ENCODE measurements at regions not wholly inside any gene's neighbourhood (a gene's known extent, or its start where the extent isn't known, plus 50 kb on each side); places are given as distances from the start of the nearest gene placed in this dataset.

- H4K20me1 ChIP-seq (ENCODE audit: insufficient read depth, low read length) = no peaks in the 10 kb centered on the region
- peaks cover 14% of the 10 kb centered on the region for H3K4me1 ChIP-seq (ENCODE audit: insufficient read depth, low read length)
- TF ChIP-seq EZH2 (IDR thresholded peaks at IDR 0.05; ENCODE audit: insufficient read depth, low read length) = no peak
- TF ChIP-seq CTCF (IDR thresholded peaks at IDR 0.05; ENCODE audit: insufficient read depth, low read depth, low read length) = no peak
- H3K9ac ChIP-seq (ENCODE audit: low read length) = no peak overlapping the region
- H3K36me3 ChIP-seq (ENCODE audit: insufficient read depth, low read length) = no peaks in the 10 kb centered on the region
- no peak overlapping the region for H3K27ac ChIP-seq (ENCODE audit: low read depth, low read length)
- no peak overlapping the region for H3K4me2 ChIP-seq (ENCODE audit: low read length)
- no peak overlapping the region for H2AFZ ChIP-seq (ENCODE audit: low read depth, low read length)
- FAIRE-seq = no peak
- no peak overlapping the region for H3K27ac Mint-ChIP-seq (ENCODE audit: unreplicated experiment)
- peaks cover 3% of the 10 kb centered on the region for H3K27me3 Mint-ChIP-seq (ENCODE audit: low read depth, unreplicated experiment)
- no peak overlapping the region for H3K4me3 Mint-ChIP-seq (ENCODE audit: unreplicated experiment)
- peaks cover 2% of the 10 kb centered on the region for H3K36me3 Mint-ChIP-seq (ENCODE audit: low read depth, unreplicated experiment)
- no peaks in the 10 kb centered on the region for H3K27me3 ChIP-seq (ENCODE audit: insufficient read depth, low read length)
- no peaks in the 10 kb centered on the region for H3K79me2 ChIP-seq (ENCODE audit: insufficient read depth, low read length)
- H3K4me3 ChIP-seq (ENCODE audit: insufficient read depth, low read depth, low read length) = no peak overlapping the region
- H3K9me3 Mint-ChIP-seq (ENCODE audit: unreplicated experiment) = peaks cover 2% of the 10 kb centered on the region
- peaks cover 17% of the 10 kb centered on the region for H3K4me1 Mint-ChIP-seq (ENCODE audit: low read depth, unreplicated experiment)
- H3K9me3 ChIP-seq (ENCODE audit: insufficient read depth, low read depth, low read length) = no peaks in the 10 kb centered on the region
- no peak for DNase-seq (ENCODE audit: low read depth)
These were observed 183.7 kb downstream of the RGS3 start for GRCh38 chr9:113646946-113647914.

GRCh38 chr9:113648048-113648447 lies 184.5 kb downstream of the RGS3 start:
- Histone ChIP-seq H4K20me1 (ENCODE audit: insufficient read depth, low read length) (no peaks in the 10 kb centered on the region), H3K27ac (ENCODE audit: low read depth, low read length) (no peak overlapping the region), H3K4me1 (ENCODE audit: insufficient read depth, low read length) (peaks cover 18% of the 10 kb centered on the region), H3K9me3 (ENCODE audit: insufficient read depth, low read depth, low read length) (no peaks in the 10 kb centered on the region), H3K36me3 (ENCODE audit: insufficient read depth, low read length) (no peaks in the 10 kb centered on the region), H3K9ac (ENCODE audit: low read length) (no peak overlapping the region), H3K4me3 (ENCODE audit: insufficient read depth, low read depth, low read length) (no peak overlapping the region), H3K79me2 (ENCODE audit: insufficient read depth, low read length) (no peaks in the 10 kb centered on the region), H2AFZ (ENCODE audit: low read depth, low read length) (no peak overlapping the region), H3K27me3 (ENCODE audit: insufficient read depth, low read length) (no peaks in the 10 kb centered on the region), H3K4me2 (ENCODE audit: low read length) (no peak overlapping the region)
- H3K4me1 Mint-ChIP-seq (ENCODE audit: low read depth, unreplicated experiment) = peaks cover 17% of the 10 kb centered on the region
- no peak overlapping the region for H3K4me3 Mint-ChIP-seq (ENCODE audit: unreplicated experiment)
- TF ChIP-seq EZH2 (IDR thresholded peaks at IDR 0.05; ENCODE audit: insufficient read depth, low read length) = no peak
- no peak for TF ChIP-seq CTCF (IDR thresholded peaks at IDR 0.05; ENCODE audit: insufficient read depth, low read depth, low read length)
- peaks cover 3% of the 10 kb centered on the region for H3K27me3 Mint-ChIP-seq (ENCODE audit: low read depth, unreplicated experiment)
- FAIRE-seq (no peak), DNase-seq (ENCODE audit: low read depth) (no peak)
- H3K36me3 Mint-ChIP-seq (ENCODE audit: low read depth, unreplicated experiment) = peaks cover 2% of the 10 kb centered on the region
- H3K9me3 Mint-ChIP-seq (ENCODE audit: unreplicated experiment) = peaks cover 2% of the 10 kb centered on the region
- H3K27ac Mint-ChIP-seq (ENCODE audit: unreplicated experiment) = no peak overlapping the region

GRCh38 chr9:113648586-113648985 lies 185.1 kb downstream of the RGS3 start:
- Histone ChIP-seq H4K20me1 (ENCODE audit: insufficient read depth, low read length) (no peaks in the 10 kb centered on the region), H3K9ac (ENCODE audit: low read length) (no peak overlapping the region), H2AFZ (ENCODE audit: low read depth, low read length) (no peak overlapping the region), H3K9me3 (ENCODE audit: insufficient read depth, low read depth, low read length) (no peaks in the 10 kb centered on the region), H3K4me3 (ENCODE audit: insufficient read depth, low read depth, low read length) (no peak overlapping the region), H3K4me2 (ENCODE audit: low read length) (no peak overlapping the region), H3K27me3 (ENCODE audit: insufficient read depth, low read length) (no peaks in the 10 kb centered on the region), H3K4me1 (ENCODE audit: insufficient read depth, low read length) (peaks cover 18% of the 10 kb centered on the region), H3K27ac (ENCODE audit: low read depth, low read length) (no peak overlapping the region), H3K36me3 (ENCODE audit: insufficient read depth, low read length) (no peaks in the 10 kb centered on the region), H3K79me2 (ENCODE audit: insufficient read depth, low read length) (no peaks in the 10 kb centered on the region)
- H3K9me3 Mint-ChIP-seq (ENCODE audit: unreplicated experiment) = peaks cover 2% of the 10 kb centered on the region
- H3K27me3 Mint-ChIP-seq (ENCODE audit: low read depth, unreplicated experiment) = peaks cover 3% of the 10 kb centered on the region
- no peak for DNase-seq (ENCODE audit: low read depth)
- H3K27ac Mint-ChIP-seq (ENCODE audit: unreplicated experiment) = no peak overlapping the region
- no peak overlapping the region for H3K4me3 Mint-ChIP-seq (ENCODE audit: unreplicated experiment)
- TF ChIP-seq EZH2 (IDR thresholded peaks at IDR 0.05; ENCODE audit: insufficient read depth, low read length) (no peak), CTCF (IDR thresholded peaks at IDR 0.05; ENCODE audit: insufficient read depth, low read depth, low read length) (no peak)
- H3K4me1 Mint-ChIP-seq (ENCODE audit: low read depth, unreplicated experiment) = peaks cover 17% of the 10 kb centered on the region
- H3K36me3 Mint-ChIP-seq (ENCODE audit: low read depth, unreplicated experiment) = peaks cover 2% of the 10 kb centered on the region
- no peak for FAIRE-seq

Measured in astrocyte (in vitro differentiated cells and primary cell).